Sigmoid colon (tissue), 4 donors: ENCODE measurements at regions not wholly inside any gene's neighbourhood (a gene's known extent, or its start where the extent isn't known, plus 50 kb on each side); places are given as distances from the start of the nearest gene placed in this dataset.

ENCODE experiments used
- CTCF ChIP-seq, 4 experiments: fragments of 450-650 bp in 3 of 4; fragments of 200-600 bp in 1 of 4; IDR thresholded peaks; one replicate each; pipeline ENCODE4 v1.5.1; 2016 to 2019; ENCODE audit warnings: antibody characterized with exemption in 4 of 4, mild to moderate bottlenecking in 3 of 4, moderate library complexity in 2 of 4
- EP300 ChIP-seq, 4 donors: sonication (generic); formaldehyde crosslinking; IDR thresholded peaks; one replicate each; pipeline ENCODE4 v1.6.1; 2017; ENCODE audit warnings: antibody characterized with exemption in 4 of 4
- POLR2A ChIP-seq, 2 donors: fragments of 450-650 bp; IDR thresholded peaks; one replicate each; pipeline ENCODE4 v1.6.1; 2016; ENCODE audit warnings: antibody characterized with exemption in 2 of 2, mild to moderate bottlenecking in 2 of 2, moderate library complexity in 2 of 2

- TF ChIP-seq CTCF (IDR thresholded peaks at IDR 0.05): no peak
- no peak for TF ChIP-seq POLR2A (IDR thresholded peaks at IDR 0.05)
- TF ChIP-seq EP300 (IDR thresholded peaks at IDR 0.05): no peak
Measured at GRCh38 chr7:46319841-46320240, 398.8 kb upstream of the IGFBP3 start.
